Breast epithelium (tissue), 3 donors: ENCODE measurements at regions not wholly inside any gene's neighbourhood (a gene's known extent, or its start where the extent isn't known, plus 50 kb on each side); places are given as distances from the start of the nearest gene placed in this dataset.

ENCODE experiments used
- POLR2AphosphoS5 ChIP-seq, 3 donors: sonication (generic); formaldehyde crosslinking; IDR thresholded peaks; one replicate each; pipeline ENCODE4 v1.6.1; 2017; ENCODE audit warnings: antibody characterized with exemption in 3 of 3
- TF ChIP-seq, protein P1 (sequence below), 3 donors: fragments of 450-650 bp; IDR thresholded peaks; one replicate each; pipeline ENCODE4 v1.5.1; 2016 to 2017; ENCODE audit warnings: antibody characterized with exemption in 3 of 3, mild to moderate bottlenecking in 3 of 3, moderate library complexity in 3 of 3

DNA sequence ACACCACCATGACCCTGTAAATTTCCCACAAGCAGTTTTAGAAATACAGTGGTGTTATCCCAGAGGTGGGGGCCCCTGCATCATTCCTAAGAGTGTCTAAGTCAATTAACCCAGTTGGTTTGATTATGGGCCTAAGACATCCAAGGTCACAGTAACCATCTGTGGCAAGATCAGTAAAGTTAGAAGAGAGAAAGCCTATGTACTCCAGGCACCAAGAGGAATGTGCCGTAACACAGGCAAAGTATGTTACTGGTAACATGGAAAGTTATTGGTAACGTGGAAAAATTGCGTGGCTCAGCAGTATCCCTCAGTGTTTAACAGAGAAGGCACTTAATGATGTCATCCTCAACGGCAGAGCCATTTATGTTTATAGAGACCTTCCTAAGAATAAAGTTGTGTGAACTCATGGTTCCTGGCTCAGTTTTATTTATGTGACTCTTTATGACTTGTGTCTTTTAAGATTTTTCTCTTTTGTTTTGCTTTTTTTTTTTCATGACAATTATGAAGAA, 144.1 kb upstream of the RASGRP1 start:
- no peak for TF ChIP-seq POLR2AphosphoS5 (IDR thresholded peaks at IDR 0.05)
- TF ChIP-seq, protein P1, sequence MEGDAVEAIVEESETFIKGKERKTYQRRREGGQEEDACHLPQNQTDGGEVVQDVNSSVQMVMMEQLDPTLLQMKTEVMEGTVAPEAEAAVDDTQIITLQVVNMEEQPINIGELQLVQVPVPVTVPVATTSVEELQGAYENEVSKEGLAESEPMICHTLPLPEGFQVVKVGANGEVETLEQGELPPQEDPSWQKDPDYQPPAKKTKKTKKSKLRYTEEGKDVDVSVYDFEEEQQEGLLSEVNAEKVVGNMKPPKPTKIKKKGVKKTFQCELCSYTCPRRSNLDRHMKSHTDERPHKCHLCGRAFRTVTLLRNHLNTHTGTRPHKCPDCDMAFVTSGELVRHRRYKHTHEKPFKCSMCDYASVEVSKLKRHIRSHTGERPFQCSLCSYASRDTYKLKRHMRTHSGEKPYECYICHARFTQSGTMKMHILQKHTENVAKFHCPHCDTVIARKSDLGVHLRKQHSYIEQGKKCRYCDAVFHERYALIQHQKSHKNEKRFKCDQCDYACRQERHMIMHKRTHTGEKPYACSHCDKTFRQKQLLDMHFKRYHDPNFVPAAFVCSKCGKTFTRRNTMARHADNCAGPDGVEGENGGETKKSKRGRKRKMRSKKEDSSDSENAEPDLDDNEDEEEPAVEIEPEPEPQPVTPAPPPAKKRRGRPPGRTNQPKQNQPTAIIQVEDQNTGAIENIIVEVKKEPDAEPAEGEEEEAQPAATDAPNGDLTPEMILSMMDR (IDR thresholded peaks at IDR 0.05), result no peak
